HUES64 (cell line): ENCODE measurements at regions not wholly inside any gene's neighbourhood (a gene's known extent, or its start where the extent isn't known, plus 50 kb on each side); places are given as distances from the start of the nearest gene placed in this dataset.

Experiments
- H3K27ac ChIP-seq: 2 replicates; pipeline ENCODE4 v1.7.0; 2013; ENCODE audit warnings: low read depth, low read length, inconsistent platforms
- H3K27me3 ChIP-seq: 2 replicates; pipeline ENCODE4 v1.6.1; 2013; ENCODE audit warnings: mild to moderate bottlenecking, low read length; ENCODE audit not compliant: insufficient read depth
- H3K36me3 ChIP-seq: 2 replicates; pipeline ENCODE4 v1.6.1; 2013; ENCODE audit warnings: mild to moderate bottlenecking, low read length; ENCODE audit not compliant: insufficient read depth
- H3K4me1 ChIP-seq: 2 replicates; pipeline ENCODE4 v1.6.1; 2013; ENCODE audit warnings: mild to moderate bottlenecking, low read length, moderate library complexity; ENCODE audit not compliant: insufficient read depth
- H3K4me3 ChIP-seq: 2 replicates; pipeline ENCODE4 v1.5.1; 2013; ENCODE audit warnings: mild to moderate bottlenecking, low read length, moderate library complexity
- H3K9ac ChIP-seq: 2 replicates; pipeline ENCODE4 v1.6.1; 2013; ENCODE audit warnings: mild to moderate bottlenecking, low read depth, low read length
- H3K9me3 ChIP-seq: 2 replicates; pipeline ENCODE4 v1.6.1; 2013; ENCODE audit warnings: low read depth, low read length; ENCODE audit not compliant: insufficient read depth
- WGBS: fragments of 150-250, 120-280 bp; methylation state at CpG from one replicate; pipeline ENCODE4 v1.1.7; 2013; ENCODE audit warnings: missing lambda C conversion rate; 5-methylcytosine and 5-hydroxymethylcytosine counted together

DNA sequence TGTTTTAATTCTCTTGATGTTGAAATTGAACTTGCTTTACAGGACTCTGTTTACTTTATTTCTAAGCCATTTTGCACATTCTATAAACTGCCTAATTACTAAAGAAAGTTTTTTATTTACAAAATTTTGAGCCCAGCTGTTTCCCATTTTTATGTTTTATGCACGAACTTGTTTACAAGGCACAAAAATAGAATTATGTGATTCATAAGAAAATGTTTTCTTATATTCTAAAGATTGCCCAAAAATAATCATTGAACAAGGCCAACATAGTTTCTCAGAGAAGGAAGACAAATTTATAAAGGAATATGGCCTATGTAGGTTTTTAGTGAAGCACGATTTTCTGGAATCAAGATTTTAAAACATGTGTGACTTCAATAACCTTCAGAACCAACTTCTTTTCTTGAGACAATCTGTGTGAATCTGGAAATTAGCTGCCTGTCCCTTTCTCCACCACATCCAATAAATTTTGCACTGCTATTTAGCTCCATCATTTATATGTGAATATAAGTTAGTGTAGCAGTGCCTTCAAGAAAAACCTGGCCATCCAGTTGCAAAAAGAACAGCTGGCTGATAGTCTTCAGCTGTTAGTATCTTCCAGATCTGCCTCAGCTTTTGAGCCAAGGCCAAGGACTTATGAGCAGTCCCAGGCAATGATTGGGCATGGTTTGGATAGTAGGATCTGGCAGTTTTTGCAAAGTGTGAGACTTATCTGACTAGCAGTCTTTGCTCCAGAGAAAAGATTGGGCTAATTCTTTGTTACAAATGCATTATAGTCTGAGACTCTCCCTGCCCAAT is 253.2 kb upstream of the COL3A1 start:
- Histone ChIP-seq H3K9me3 (no peaks in the 10 kb centered on the region), H3K27ac (no peak overlapping the region), H3K9ac (no peak overlapping the region), H3K4me3 (no peak overlapping the region), H3K27me3 (no peaks in the 10 kb centered on the region), H3K4me1 (peaks cover 5% of the 10 kb centered on the region), H3K36me3 (no peaks in the 10 kb centered on the region)
- 100% methylated on average over 1 of the region's 2 CpGs for WGBS

DNA sequence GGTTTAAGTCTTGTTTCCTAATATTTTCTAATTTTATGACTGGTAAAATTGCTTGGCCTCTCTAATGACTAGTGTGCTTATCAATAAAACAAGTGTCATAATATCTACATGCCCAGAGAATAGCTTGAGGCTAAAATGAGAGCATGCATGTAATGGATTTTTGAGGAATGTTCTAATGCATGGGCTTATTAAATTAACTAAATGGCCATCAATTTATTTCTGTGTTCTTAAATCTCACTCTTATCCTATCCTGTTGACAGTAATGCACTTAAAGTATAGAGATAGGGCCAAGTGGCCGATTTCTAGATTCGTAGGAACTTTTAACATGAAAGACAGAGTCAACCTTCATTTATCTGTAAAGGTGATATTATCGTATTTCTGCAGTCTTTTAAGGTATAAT is 252.4 kb upstream of the COL3A1 start:
- H3K9me3 ChIP-seq = no peaks in the 10 kb centered on the region
- no peak overlapping the region for H3K4me3 ChIP-seq
- H3K27me3 ChIP-seq = no peaks in the 10 kb centered on the region
- no peak overlapping the region for H3K9ac ChIP-seq
- WGBS = 100% methylated on average over 2 of the region's 3 CpGs
- no peaks in the 10 kb centered on the region for H3K36me3 ChIP-seq
- H3K27ac ChIP-seq = no peak overlapping the region
- peaks cover 13% of the 10 kb centered on the region for H3K4me1 ChIP-seq

DNA sequence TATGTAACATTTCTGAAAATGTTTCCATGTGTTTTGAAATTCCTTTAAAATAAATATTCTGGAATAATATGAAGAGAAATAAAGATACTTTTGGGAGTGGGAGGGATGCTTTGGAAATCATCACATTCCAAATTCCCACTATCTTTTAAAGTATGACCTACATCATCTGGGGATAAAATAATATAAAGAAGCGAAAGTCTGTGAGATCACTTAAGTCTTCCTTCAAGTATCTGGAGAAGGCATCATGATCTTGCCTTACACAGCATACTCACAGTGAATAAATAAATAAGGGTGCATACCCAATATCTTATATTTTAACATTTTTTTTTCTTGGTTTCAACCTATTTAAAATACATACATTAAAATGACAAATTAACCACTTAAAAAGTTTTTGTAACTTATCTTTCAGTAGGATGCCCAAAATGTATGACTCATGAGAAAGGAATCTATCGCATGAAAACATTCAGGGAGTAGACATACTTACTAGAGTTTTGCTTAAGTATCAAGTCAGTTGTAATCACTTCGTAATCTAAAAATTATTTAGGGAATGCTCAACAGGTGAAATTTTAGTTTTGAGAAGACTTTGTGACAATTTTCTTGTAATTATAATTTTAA is 248.3 kb upstream of the COL3A1 start:
- Histone ChIP-seq H3K9me3 (no peaks in the 10 kb centered on the region), H3K4me1 (peaks cover 15% of the 10 kb centered on the region), H3K36me3 (no peaks in the 10 kb centered on the region), H3K4me3 (no peak overlapping the region), H3K27ac (no peak overlapping the region), H3K27me3 (no peaks in the 10 kb centered on the region), H3K9ac (no peak overlapping the region)
- WGBS = 60% methylated on average over 3 of the region's 3 CpGs

DNA sequence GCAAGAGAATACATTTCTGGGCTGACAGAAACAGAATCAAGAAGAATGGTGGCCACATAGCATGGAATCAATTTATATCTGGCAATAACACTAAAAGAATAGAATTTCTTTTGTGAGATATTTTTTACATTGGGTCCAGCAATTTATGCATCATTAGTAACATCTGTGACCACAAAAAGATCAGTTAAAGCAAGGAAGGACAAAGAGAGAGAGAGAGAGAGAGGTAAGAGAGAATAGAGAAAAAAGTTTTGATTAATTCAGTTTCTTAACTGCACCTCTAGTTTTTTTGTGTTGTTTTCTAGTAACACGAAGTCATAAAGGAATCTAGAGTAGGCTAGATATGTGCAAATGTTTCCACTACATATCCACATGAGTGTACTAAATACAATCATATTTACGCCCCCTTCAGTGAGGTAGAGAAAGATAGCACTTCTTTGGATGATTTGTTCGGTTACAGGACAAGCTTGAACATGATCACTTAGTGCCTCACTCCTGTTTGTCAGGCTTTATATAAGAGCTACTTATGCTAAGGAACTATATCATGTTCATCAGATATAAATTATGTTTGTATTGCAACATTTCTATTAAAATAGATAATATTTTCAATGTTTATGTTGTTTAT is 247.4 kb upstream of the COL3A1 start:
- H3K4me1 ChIP-seq = peaks cover 15% of the 10 kb centered on the region
- H3K9ac ChIP-seq = no peak overlapping the region
- no peaks in the 10 kb centered on the region for H3K36me3 ChIP-seq

DNA sequence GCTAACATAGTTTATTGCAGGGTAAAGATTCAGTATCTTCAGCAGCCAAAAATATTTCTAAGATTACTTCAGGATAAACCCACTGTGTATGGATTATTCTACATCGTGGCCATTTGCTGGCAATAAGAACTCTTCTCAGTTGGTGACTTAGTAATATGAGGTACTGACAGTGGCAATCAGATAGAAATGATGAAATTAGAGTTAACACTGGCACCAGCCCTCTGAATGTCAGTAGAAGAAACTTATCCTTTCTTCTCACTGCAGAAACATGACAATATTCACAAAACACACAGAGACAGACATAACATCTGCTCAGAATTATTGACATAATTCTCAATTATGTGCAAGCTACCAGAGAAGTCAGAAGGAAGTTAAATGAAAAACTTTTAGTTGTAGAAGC is 246.3 kb upstream of the COL3A1 start:
- Histone ChIP-seq H3K4me1 (peaks cover 15% of the 10 kb centered on the region), H3K9me3 (no peaks in the 10 kb centered on the region), H3K4me3 (no peak overlapping the region), H3K36me3 (no peaks in the 10 kb centered on the region), H3K27ac (no peak overlapping the region), H3K27me3 (no peaks in the 10 kb centered on the region), H3K9ac (no peak overlapping the region)
- WGBS = 94% methylated on average over 1 of the region's 1 CpG

More for the DNA sequence above, 247.4 kb upstream of the COL3A1 start:
- 100% methylated on average over 1 of the region's 3 CpGs for WGBS
- Histone ChIP-seq H3K27ac (no peak overlapping the region), H3K27me3 (no peaks in the 10 kb centered on the region), H3K9me3 (no peaks in the 10 kb centered on the region), H3K4me3 (no peak overlapping the region)

DNA sequence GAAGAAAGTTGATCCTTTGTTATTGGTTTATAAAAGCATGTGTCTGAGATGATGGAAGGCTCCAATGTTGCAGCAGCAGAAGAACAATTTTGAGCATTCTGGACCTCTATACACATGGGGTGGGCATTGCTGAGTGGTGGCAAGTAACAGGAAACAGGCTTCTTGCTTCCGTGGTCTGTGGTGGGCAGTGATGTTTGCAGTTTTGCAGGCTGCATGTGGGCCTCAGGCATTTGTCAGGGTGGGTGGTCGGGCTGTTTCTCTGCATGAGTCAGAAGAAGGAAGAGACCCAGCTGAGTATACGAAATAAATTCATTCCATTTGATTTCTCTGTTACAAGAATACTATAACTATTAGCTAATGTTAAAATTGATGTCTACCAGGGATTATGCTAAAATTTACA is 239.5 kb upstream of the COL3A1 start:
- peaks cover 12% of the 10 kb centered on the region; the same call in 1 of the 2 replicates for H3K4me1 ChIP-seq
- H3K36me3 ChIP-seq = no peaks in the 10 kb centered on the region
- no peak overlapping the region for H3K4me3 ChIP-seq
- 43% methylated on average over 2 of the region's 3 CpGs for WGBS
- no peak overlapping the region for H3K9ac ChIP-seq
- H3K9me3 ChIP-seq = no peaks in the 10 kb centered on the region
- no peak overlapping the region for H3K27ac ChIP-seq
- no peaks in the 10 kb centered on the region for H3K27me3 ChIP-seq

DNA sequence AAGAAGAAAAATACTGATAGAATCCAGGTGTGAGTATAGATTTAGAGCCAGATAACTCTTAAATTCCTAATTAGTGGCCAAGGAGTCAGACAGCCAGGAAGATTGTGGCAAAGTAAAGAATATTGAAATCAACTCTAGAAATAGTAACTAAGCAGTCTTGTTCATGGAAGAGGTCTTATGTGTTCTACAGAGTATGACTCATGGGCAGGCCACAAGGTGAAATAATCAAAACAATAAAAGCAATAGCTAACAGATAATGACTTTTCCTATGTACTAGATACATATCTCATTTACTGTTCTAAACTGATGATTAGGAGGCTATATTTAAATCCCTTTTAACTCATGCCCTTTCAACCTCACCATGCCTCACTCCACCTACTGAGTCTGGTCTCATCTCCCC is 227.4 kb upstream of the COL3A1 start:
- Histone ChIP-seq H3K27me3 (no peaks in the 10 kb centered on the region), H3K4me3 (no peak overlapping the region), H3K4me1 (no peaks in the 10 kb centered on the region), H3K9ac (no peak overlapping the region), H3K27ac (no peak overlapping the region), H3K9me3 (no peaks in the 10 kb centered on the region), H3K36me3 (no peaks in the 10 kb centered on the region)

DNA sequence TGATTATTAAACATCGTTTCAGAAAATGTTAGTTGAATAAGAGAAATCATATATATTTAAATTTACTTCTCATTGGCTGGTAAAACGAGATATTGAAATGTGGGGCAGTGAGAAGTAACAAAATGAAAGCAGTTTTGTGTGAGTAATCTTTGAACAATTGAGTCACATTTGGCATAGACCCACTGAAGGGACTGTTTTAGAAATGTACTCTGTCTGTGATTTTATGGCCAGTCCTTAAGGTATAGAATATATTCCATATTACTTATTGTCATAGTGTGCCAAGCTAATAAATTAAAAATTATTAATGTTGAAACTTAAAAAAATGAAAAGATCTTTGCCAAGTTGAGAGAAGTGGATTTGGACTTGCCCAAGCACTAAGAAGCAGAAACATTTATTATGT is 222.4 kb upstream of the COL3A1 start:
- no peaks in the 10 kb centered on the region for H3K27me3 ChIP-seq
- H3K4me1 ChIP-seq = no peaks in the 10 kb centered on the region
- H3K9ac ChIP-seq = no peak overlapping the region
- H3K9me3 ChIP-seq = no peaks in the 10 kb centered on the region
- WGBS = 81% methylated on average over 1 of the region's 2 CpGs
- H3K36me3 ChIP-seq = no peaks in the 10 kb centered on the region
- no peak overlapping the region for H3K4me3 ChIP-seq
- H3K27ac ChIP-seq = no peak overlapping the region

DNA sequence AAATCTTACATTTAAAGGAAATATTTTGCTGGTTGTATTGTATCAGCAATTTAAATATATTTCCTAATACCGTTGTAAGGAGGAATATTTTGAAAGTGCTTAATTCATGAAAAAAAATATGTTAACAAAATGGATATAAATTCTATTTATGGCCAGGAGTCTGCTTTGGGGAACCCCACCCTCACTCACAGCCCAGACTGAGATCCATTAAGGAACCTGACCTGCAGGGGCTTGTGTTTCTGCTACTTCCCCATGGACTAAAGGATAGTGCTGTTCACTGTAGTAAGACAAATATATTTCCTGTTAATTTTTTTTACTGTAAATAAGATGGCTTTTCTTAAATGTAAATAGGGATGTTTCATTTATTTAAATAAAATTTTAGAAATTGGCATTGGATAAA is 221.9 kb upstream of the COL3A1 start:
- Histone ChIP-seq H3K4me1 (no peaks in the 10 kb centered on the region), H3K27me3 (no peaks in the 10 kb centered on the region), H3K9ac (no peak overlapping the region), H3K27ac (no peak overlapping the region), H3K36me3 (no peaks in the 10 kb centered on the region), H3K9me3 (no peaks in the 10 kb centered on the region), H3K4me3 (no peak overlapping the region)
- no CpG with 5 or more reads among the region's 1 CpG for WGBS

DNA sequence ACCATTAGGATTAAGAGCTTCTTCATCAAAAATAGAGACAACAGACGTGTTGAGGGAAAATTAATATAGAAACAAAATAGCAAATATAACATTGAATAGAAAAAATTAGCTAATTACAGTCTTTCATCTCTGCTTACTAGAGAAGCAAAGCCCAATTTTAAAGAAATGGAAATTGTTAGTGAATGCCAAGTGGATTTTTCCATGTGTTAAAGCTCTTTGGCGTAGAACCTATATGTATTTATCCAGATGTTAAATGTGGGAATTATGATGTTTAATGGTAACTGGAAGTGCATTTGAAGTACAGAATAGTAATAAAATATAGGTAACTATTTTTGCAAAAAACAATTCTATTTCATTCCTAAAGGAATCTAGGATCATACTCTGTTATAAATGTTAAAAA is 212.0 kb upstream of the COL3A1 start:
- Histone ChIP-seq H3K9ac (no peak overlapping the region), H3K4me3 (no peak overlapping the region), H3K27ac (no peak overlapping the region), H3K9me3 (no peaks in the 10 kb centered on the region), H3K4me1 (no peaks in the 10 kb centered on the region), H3K27me3 (no peaks in the 10 kb centered on the region), H3K36me3 (no peaks in the 10 kb centered on the region)
- WGBS = 97% methylated on average over 1 of the region's 2 CpGs

DNA sequence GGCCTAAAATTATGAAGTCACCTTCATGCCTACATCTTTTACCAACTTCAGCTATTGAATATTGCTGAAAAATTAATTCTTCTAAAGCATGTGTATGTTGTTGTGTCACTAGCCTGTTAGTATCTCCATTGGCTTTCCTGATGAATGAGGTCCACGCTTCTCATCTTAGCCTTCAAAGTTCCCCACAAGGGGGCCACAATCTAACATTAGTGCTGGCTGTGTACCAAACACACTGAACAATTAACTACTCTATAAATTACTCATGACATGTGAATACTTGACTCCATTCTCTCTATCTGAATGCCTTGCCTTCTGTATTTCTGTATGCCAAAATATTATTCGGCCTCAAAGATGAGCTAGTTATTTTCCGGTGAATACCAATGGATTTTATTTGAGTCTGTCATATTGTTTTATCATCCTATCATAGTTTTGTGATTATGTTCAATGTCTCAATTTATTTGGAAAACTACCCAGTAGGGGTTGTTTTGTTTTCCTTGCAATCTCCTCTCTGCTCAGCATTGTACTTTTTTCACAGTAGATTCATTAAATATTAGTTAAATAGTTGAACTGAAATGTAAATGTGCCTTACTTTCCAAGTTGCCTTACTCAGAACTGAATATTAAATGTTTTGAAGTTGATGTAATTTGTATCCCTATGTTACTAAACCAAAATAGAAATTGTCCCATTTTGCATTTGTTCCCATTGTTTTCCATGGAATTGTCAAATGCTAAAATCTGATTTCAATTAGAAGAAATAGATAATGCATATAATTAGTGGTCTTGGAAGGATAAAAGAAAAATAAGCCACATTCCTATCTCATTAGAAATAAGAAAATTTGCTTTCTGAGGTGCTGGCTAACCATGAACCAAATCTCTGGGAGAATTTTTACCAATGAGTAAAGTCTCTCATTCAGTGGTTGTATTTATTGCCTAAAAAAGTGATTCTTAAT is 208.4 kb upstream of the COL3A1 start:
- Histone ChIP-seq H3K9me3 (no peaks in the 10 kb centered on the region), H3K27ac (no peak overlapping the region), H3K4me1 (no peaks in the 10 kb centered on the region), H3K36me3 (no peaks in the 10 kb centered on the region), H3K27me3 (no peaks in the 10 kb centered on the region), H3K4me3 (no peak overlapping the region), H3K9ac (no peak overlapping the region)
- 83% methylated on average over 2 of the region's 3 CpGs for WGBS
